Activated naive CD4-positive, alpha-beta T cell treated with Interleukin-2 at 50 U/mL for 16 hours (primary cell): ENCODE measurements at regions not wholly inside any gene's neighbourhood (a gene's known extent, or its start where the extent isn't known, plus 50 kb on each side); places are given as distances from the start of the nearest gene placed in this dataset.

ENCODE experiments used
- DNase-seq: peaks from one replicate; pipeline ENCODE4 v3.0.0-alpha.2; 2020

DNA sequence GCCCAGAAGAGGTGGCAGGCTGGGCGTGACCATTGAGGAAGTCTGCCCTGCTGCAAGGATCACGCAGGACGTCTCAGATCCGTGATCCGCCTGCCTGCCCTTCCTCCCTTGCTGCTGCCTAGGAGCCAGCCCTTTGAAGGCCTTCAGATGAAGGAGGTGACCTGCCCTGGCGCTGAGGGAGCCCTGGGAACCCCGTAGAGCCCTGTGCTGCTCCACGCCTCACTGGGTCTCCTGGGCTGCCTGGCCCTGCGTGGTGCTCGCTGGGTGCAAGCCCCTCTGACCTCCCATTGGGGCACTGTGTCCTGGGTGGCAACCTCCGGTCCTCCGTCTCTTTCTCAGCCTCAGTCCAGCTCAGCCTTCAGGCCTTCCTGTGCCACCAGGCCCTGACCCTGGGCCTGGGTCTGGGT, 295.3 kb upstream of the IRX4 start:
- no peak for DNase-seq

DNA sequence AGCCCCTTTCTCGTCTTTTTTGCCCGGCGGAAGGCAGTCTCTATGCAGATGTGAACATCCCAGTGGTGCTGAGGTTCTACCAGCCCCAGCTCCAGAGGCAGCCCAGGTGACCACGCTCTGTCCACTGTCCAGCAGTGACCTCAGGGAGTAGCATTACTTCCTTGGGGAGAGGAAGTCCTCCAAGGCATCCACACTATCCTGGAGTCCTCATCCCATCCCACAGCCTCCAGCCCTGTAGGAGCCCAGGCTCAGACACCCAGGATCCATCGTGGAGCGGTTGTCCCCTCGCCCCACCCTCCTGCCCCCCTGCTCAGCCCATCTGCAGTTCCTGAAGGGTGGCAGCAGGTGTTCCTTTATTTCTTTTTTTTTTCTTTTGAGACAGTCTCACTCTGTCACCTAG, 294.5 kb upstream of the IRX4 start:
- DNase-seq, result no peak

DNA sequence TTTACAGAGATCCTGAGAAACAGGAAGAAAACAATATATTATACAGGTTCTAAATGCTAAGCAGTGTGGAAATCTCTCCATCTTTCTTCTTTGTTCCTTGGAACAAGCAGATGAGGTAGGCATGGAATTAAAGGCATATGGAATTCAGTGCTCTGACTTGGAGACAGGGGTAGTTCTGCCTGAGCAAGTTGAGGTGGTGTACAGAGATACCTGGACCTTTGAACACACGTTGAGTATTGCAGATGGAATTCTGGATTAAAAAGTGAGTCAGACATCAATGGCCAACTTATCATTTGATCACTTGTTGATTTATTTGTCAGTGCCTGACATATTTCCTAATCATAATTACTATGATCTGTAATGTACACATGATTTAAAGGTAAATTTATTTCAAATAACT, 293.9 kb upstream of the IRX4 start:
- no peak for DNase-seq

DNA sequence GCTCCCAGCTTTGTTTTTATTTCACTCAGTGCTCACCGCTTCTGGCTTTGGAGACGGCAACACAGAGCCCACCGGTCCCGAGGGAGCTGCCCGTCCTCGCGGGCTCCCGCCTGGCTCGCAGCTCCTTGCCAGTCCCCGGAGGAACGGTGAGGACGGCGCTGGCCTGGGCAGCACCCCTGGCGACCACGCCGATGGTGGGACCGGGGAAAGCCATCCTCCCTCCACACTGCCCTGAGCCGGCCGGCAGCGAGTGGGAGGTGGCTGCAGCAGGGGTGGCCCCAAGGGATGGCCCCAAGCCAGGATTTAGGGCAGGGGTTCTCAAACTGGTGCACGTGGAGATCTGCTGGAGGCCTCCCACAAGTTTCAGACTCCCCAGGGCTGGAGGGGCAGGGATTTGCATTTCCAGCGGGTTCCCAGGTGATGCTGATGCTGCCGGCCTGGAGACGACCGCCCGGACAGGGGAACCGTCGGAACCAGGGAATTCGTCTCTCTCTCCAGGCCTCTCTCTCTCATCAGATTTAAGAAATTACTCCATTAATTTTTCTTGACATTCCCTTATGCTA, 293.2 kb upstream of the IRX4 start:
- no peak for DNase-seq

DNA sequence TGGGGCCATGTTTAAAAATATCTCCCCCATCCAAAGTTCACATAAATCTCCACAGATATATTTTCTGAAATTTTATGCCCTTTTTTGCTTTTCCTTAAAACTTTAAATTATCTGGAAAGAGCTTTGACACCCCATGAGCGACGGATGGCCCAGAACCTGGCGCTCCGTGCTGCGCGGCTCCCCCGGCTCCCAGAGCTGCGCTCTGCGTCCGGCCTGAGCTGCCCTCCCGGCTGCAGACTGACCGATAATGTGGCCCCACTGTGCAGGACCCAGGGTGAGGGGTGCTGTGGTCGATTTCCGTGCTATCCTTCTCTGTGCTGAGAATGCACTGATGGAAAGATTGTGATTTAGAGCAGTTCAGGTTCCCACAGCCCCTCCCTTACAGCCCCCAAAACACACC, 292.3 kb upstream of the IRX4 start:
- no peak for DNase-seq

DNA sequence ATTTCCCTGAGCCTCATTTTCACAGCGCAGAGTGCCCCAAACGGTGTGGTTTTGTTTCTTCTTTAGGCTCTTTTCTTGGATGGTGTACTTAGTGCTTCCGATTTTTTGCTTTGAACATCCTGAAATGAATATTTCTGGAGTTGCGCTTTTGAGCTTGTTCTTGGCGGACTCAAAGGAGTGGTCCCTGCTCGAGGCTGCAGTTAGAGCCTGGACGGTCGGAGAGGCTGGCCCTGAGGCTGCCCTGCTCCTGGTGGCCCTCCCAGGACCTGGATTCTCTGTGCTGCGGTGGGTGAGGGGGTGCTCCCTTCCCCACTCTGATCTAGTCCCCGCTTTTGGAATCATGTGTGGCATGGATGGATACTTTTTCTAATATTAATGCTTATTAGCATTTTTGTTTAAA, 291.8 kb upstream of the IRX4 start:
- DNase-seq, result no peak

DNA sequence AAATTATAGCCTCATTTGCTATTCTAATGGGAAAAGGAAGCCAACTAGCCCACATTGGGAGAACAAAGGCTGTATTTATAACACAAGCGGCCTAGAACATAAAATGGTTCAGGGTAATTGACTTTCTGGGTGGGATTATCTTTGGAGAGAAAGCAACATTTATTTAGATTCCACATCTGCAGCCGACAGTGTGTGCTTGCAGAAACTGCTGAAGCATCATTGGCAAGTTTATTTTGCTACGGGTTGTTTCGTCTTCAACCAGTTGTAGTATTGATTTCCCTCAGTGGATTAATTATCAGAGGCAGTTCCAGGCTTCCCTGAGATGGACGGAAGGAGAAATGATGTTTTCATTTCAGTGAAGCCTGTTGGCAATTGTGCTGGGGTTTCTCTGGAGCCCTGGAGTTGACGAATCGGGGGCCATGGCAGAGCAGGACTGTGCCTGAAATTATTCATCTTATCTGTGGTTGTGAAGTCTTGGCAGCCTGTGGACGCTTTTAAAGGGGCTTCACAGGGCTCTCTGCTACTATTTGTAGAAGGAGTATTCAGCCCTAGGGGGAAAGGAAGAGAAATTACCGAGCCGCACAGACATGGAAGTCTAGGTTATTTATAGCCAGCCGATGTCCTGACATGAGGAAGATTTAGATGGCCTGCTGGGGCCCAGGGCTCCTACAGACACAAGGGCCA, 290.6 kb upstream of the IRX4 start:
- DNase-seq, result no peak

DNA sequence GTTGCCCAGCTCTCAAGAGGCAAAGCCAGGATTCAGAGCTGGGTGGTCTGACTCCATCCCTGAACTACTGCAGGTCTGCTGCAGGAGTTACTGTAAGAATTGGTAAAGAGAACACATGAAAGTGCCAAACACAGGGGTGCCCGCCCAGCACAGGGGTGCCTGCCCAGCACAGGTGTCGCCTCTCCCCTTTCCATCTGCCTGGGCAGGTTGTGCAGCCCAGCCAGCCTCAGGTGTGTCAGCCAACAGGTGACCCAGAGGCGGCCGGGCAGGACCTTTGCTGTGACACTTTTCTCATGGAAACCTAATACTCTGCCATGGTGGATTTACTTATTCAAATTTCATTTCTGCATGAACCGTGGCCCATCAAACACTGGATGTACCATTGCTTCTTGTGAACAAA, 289.7 kb upstream of the IRX4 start:
- DNase-seq, result no peak

DNA sequence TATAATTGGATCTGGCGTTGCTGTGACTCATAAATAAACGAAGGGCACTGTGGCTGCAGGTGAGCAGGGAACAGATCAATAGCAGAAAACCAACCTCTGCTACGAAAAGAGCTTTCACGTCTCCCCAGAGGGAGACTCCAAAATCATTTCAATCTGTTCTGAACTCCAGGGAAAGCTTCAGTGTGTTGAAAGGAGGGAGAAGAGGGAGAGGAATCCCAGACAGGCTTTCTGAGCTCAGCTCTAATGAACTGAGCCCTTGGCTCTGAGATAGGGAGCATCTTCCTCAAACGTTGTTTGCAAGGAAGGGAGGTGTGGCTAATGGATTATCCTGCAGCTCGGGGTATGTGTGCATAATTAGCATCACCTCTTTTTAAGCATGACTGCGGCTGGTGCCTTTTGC, 288.0 kb upstream of the IRX4 start:
- DNase-seq, result no peak

DNA sequence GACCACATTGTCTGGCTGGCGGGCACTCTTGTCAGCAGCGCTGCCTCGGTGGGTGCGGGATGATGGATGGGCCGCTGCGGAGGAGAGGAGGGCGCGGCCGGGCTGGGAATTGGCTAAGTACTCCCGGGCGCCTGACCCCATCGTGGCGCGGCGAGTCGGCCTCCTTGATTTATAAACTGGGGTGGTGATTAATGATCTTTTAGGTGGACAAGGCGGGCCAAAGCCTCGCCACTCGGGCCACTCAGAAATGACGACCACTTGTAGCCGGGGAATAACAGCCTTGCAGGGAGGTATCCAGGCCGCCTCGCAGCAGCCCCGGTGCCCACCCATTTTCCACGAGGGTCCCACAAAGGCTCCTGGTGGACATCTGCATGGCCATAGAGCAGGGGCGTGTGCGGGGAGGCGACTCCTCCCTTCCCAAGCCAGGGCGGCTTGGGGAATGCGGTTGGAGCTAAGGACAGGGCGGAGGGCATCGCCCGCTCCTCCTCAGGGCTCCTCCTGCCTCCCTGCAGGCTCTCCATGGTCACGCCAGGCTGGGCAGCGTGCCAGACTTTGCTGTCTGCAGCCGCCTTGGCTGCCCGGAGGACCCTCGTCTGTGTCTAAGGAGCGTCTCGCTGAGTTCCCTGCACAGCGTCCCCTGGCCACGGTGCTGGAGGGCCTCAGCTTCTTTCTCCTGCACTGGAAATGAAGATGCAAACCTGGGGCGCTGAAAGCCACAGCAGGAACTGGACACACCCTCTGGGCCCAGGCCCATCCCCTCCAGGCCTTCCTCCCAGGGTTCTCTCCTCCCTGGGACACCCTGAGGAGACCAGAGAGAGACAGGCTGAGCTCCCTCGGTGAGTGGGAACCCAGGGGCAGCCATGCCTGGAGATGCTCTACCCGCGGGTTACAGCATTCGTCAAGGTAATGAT, 287.4 kb upstream of the IRX4 start:
- no peak for DNase-seq

DNA sequence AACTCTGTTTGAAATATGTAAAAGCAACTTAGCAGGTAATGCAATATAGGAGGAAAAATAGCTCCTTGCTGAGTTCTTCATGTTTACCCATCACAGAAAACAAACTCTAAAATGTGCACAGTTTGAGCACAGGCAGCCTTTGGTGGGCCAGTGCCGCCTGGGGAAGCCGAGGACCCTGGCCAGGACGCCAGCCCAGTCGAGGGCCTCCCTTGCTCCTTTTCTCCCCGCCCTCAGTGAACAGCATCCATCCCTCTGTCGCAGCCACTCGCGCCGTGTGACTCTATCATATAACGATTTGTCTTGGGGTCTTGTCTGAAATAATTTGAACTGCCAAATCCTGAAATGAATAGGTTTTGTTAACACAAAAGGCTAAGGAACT, 286.7 kb upstream of the IRX4 start:
- DNase-seq, result no peak

DNA sequence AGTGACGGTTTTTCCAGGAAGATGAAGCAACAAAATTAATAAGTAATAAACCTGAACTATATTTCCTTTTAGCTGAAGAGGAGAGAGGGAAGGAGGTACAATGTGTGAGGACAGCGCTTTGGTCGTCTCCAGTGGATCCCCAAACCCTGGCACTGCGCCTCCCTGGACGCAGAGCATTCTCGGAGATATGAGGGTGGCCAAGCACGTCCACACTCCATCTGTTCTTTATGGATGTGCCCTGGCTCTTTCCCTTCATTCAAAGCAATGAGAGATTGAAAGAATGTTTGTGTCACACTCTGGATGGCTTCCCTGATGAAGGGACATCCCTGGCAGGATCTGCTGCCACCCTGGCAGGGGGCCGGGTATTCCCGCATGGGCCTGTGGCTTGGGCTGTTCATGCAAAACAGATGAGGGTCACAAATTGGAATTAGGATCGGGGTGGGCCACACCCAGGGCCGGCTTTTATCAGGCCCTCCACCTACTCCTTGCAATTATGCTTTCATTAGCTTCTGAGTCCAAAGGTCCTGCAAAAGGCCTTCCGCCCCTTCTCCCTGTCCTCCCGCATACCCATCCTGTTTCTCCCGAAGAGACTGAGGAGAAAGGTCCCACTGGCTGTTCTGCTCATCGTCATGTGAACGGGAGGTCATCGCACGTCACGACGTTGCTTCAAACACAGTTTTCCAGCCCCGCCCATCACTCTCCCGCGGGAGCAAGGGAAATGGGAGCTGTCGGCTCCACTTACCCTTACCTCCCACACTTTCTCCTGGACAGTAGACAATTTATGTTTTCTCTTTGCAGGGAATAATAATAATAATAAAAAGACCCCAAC, 286.1 kb upstream of the IRX4 start:
- no peak for DNase-seq

DNA sequence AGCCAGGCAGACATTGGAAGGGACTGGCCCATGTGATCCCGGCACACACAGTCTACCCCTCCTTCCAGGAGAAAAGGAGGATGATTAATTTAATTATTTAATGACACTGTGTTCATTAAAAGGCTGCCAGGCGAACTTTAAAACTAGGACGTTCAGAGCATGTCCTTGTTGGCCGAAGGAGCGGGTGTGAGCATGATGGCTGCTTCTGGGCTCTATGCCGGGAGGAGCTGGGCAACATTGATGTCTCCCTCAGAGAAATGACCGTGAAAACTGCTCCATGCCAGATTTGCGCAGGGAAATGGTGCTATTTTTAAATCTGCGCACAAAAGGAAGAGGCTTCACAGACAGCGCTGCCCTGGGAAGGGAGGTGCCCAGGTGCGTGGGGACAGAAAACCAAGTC, 284.9 kb upstream of the IRX4 start:
- DNase-seq, result no peak

DNA sequence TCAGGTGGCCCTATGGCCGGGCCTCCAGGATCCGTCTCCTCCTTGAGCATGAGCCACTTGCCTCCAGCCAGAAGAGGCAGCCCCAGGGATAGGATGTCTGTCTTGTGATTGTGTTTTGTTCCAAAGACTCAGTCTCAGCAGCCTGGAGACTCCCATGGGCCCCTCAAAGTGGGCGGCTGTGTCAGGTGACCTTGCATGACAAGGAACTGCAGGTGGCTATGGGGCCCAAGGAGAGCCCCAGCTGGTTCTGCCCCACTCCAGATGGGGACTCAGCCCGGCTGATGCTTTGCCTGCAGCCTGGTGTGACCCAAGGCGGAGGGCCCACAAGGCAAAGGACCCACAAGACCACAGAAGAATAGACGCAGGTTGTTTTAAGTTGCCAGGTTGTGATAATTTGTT, 284.3 kb upstream of the IRX4 start:
- DNase-seq, result no peak

DNA sequence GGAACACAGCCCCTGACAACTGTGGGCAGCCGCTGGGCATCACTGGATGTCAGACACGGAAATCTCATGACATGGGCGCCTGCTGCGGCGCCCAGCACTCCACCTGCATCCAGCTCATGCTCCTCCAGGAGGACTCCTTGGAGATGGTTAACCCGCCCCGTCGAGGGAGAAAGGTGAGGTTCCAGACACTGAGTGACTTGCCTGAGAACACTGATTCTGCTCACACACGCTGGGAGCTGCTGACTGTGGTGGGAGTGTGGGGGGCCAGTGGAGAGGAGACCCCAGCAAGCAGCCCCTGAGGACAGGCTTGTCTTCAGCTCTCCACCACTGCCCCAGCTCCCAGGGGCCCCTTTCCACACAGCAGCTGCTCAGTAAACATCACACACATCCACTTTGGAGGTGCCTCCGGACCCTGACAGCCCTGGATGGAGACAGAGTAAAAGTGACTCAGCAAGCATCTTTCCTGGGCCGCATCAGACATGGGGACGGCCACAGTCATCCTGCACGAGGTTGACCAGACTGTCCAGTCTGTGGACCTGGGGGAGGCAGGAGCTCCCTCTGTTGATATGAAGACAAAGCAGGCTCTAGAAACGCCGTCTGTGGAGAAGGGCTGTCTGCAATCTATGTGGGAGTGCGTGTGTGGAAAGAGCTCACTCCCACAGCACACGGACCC, 283.7 kb upstream of the IRX4 start:
- DNase-seq, result no peak

DNA sequence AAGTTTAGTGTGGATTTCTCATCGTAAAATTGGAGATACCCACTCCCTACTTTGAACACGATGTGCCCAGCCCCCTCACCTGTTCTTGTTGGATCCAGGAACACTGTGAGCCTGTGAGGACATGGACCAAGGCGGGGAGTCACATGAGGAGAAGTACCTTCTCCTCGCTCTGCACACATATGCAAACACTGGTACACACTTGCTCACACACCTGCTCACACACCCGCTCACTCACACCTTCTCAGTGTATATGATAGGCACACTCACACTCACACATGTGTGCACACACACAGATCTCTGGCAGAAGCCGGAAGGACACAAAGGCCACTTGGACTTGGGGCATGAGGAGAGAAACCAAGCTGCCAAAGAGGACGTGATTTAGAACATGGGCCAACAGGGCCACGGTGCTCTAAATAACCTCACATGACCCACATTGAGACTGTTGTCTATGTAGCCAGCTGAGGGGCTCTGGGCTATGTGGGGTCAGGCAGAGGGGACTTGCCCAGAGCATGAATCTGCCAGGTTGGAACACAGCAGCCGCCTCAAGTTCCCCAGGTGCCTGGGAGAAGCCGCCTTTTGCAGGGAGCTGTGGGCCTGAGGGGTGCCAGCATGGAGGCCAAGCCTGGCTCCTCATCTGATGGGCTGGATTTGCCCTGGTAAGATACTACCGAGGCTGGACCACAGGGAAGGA, 283.0 kb upstream of the IRX4 start:
- DNase-seq, result no peak

DNA sequence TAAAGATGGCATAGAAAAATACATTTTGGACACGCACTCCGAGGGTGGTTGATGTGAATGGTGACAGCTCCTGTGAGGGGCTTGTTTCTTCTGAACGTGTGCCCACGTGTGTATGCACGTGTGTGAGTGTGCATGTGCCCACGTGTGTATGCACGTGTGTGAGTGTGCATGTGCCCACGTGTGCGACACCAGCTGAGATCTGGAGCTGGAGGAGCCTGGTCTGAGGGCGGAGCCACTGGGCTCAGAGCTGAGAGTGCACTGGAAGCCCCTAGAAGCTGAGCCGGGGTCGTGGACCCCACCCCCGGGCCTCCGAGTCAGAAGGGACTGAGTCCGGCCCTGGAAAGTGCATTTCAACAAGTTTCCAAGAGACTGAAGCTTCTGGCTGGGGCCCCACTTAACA, 282.5 kb upstream of the IRX4 start:
- no peak for DNase-seq

DNA sequence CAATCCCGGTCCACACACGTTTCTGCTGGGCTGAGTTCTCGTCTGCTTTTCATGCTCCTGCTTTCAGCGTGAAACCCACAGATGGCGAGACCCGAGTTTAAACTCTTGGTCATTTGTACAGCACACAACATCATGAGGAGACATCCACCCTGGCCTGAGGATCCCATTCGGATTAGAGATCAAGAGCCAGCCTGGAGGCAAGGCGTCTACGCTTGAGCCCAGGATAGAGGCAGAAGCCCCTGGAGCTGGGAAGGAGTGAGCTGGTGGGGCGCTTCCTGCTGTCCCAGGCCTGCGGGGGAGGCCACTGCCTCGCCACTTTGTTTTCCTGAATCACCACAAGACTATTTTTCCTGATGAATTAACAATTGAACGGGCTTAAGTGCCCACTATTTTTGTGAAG, 281.9 kb upstream of the IRX4 start:
- no peak for DNase-seq

DNA sequence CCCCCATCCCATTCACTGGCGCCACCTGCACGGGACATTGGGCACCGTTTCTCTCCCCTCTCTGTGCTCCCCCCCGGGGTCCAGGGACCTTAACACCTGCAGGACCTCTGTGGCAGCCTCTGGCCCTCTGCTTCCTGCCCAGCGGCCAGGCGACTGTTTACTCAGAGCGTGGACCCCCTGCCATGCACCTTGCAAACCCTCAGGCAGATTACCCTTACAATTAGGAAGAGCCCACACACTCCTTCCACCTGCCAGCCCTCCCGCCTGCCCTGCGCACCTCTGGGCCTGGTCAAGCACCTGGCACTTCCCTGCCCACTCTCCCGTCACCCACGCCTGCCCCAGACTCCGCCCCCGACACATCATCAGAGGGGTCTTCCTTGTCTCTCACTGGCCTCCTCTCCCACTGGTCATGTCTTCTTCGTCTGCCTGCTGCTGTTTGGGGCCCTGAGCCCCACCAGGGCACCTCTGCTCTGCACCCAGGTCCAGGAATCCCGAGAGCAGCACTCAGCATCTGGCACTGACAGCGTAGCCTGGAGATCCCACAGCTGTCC, 281.3 kb upstream of the IRX4 start:
- DNase-seq, result no peak

DNA sequence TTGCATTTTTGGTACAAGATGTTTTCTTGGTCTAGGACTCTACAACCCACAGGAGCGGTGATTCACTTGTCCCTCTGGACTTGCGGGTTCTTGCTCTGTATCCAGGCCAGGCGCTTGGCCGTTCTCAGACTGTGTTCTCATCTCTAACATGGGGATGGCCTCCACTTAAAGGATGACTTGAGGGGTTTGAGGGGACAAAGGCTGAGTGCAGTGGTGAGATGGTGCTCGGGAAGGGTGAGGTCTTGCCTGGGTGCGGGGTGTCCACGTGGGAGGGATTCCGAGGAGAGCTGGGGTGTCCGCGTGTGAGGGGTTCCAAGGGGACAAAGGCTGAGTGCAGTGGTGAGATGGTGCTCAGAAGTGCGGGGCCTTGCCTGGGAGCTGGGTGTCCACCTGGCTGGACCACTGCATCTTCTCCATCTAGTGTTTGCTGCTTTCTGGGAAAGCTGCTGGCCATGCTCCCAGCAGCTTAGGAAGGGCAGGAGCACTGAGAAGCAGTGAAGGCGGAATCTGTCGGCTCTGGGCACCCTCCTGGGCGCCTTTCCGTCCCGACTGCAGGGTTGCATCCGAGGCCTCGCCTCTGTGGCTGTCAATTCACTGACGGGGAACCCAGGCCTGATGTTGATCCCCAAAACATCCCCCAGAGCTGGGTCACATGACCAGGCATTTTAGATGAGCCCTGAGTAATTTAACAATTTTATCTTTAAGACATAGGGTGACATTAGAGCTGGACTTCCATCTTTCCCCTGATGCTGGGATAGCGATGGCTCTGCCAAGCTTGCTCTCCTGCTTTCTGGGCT, 280.5 kb upstream of the IRX4 start:
- DNase-seq, result no peak

DNA sequence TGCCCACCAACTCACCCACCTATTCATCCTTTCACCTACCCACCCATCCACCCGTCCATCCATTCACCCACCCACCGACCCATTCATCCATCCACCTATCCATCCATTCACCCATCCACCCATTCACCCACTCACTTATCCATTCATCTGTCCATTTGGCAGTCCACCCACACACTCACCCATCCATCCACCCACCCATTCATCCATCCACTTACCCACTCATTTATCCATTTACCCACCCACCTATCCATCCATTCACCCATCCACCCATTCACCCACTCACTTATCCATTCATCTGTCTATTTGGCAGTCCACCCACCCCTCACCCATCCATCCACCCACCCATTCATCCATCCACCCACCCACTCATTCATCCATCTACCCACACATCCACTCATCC, 278.1 kb upstream of the IRX4 start:
- no peak for DNase-seq
